ENCODE measurements at regions not wholly inside any gene's neighbourhood (a gene's known extent, or its start where the extent isn't known, plus 50 kb on each side); places are given as distances from the start of the nearest gene placed in this dataset.
"Not testable (repeated sequence)": the region's sequence is repeated elsewhere in the genome, so short reads cannot be mapped to it uniquely, and the experiment has no call there.

- TF ChIP-seq POLR2AphosphoS5 (IDR thresholded peaks at IDR 0.05; ENCODE audit: low read depth, low read length); POLR2A (IDR thresholded peaks at IDR 0.05; ENCODE audit: low read depth, low read length); TAF1 (IDR thresholded peaks at IDR 0.05; ENCODE audit: borderline replicate concordance, low read depth, low read length): not testable (repeated sequence)
Measured at GRCh38 chr7:65572581-65572980, 198.9 kb downstream of the ZNF92 start.
